Epithelial cell of esophagus (primary cell): ENCODE measurements at regions not wholly inside any gene's neighbourhood (a gene's known extent, or its start where the extent isn't known, plus 50 kb on each side); places are given as distances from the start of the nearest gene placed in this dataset.

Experiments used
- DNase-seq: peaks from one replicate; pipeline ENCODE4 v3.0.0; 2010; ENCODE audit warnings: low read depth
- H3K4me3 ChIP-seq: 2 replicates; pipeline ENCODE4 v1.5.1; 2011; ENCODE audit warnings: mild to moderate bottlenecking, low read length, control low read depth
- TF ChIP-seq, protein P1 (sequence below): IDR thresholded peaks from 2 replicates; pipeline ENCODE4 v1.5.1; 2011; ENCODE audit warnings: low read depth, mild to moderate bottlenecking, low read length, control low read depth, inconsistent platforms; ENCODE audit not compliant: insufficient read depth; ENCODE audit errors: missing control alignments

DNA sequence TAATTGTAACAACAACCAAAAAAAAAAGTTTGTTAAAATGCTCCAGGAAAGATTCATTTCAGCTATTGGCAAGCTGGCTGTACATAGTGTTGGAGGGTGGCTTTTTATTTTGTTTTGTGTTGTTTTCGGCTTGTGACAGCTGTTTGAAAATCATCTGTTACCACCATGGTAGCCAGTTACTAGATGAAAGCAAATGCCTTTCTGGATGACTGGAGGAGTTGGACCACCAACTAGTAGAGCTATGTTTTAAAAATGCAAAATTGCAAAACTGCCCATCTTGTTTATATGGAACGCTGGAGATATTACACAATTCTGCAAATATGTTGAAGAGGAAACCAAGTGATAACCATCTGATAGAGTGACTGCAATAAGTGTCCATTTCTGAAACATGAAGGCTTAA is 53.2 kb upstream of the TNIP3 start:
- H3K4me3 ChIP-seq, result no peak overlapping the region
- TF ChIP-seq, protein P1, sequence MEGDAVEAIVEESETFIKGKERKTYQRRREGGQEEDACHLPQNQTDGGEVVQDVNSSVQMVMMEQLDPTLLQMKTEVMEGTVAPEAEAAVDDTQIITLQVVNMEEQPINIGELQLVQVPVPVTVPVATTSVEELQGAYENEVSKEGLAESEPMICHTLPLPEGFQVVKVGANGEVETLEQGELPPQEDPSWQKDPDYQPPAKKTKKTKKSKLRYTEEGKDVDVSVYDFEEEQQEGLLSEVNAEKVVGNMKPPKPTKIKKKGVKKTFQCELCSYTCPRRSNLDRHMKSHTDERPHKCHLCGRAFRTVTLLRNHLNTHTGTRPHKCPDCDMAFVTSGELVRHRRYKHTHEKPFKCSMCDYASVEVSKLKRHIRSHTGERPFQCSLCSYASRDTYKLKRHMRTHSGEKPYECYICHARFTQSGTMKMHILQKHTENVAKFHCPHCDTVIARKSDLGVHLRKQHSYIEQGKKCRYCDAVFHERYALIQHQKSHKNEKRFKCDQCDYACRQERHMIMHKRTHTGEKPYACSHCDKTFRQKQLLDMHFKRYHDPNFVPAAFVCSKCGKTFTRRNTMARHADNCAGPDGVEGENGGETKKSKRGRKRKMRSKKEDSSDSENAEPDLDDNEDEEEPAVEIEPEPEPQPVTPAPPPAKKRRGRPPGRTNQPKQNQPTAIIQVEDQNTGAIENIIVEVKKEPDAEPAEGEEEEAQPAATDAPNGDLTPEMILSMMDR, result no peak
- DNase-seq, result no peak

DNA sequence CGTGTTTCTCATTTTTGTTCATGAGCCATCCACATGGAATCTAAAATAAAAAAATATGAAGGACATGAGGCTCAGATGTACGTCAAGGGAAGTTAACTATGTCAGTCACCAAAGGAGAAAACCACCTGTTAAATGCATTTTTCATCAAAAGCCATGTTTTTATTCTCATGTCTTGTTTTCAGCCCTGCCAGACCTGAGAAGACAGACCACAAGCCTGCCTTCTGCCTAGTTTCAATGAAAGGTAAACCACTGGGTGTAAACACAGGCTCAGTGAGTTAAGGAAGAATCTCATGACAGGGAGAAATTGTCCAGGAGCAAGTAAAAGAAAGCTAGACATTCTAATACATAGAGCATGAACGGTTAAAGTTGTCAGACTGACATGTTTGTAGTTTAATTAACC is 52.3 kb upstream of the TNIP3 start:
- DNase-seq, result no peak
- TF ChIP-seq, protein P1, result no peak
- H3K4me3 ChIP-seq, result no peak overlapping the region

DNA sequence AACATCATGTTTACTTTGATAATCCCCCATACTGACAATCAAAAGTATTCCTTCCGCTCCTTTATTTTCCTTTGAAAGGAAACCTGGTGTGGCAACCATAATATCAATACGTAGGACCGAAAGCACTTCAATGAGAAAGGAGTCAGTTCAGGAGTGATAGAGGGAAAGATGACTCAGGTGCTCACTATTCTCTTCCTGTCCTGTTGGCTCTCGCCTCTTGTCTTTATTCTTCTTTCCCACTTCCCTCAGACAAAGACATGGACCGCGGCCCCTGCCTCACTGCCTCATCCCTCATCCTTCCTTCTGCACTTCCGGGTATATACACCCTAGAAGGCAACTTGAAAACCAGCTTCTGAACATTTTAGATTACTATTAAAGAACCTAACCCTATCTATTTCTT is 49.8 kb upstream of the TNIP3 start:
- TF ChIP-seq, protein P1, result no peak
- DNase-seq, result peak; percentile 61
- no peak overlapping the region for H3K4me3 ChIP-seq
